Small intestine (tissue), 7 donors: ENCODE measurements at regions not wholly inside any gene's neighbourhood (a gene's known extent, or its start where the extent isn't known, plus 50 kb on each side); places are given as distances from the start of the nearest gene placed in this dataset.
A peak's percentile ranks its signal among the peaks of the same experiment; 100 is the strongest.
"Not testable (repeated sequence)": the region's sequence is repeated elsewhere in the genome, so short reads cannot be mapped to it uniquely, and the experiment has no call there.

Experiments
- DNase-seq, 2 donors: peaks; one replicate each; pipeline versions ENCODE4 v3.0.0 to v3.0.0-alpha.2; 2013
- FAIRE-seq: peaks from 2 replicates; lab custom pipeline; 2012; peaks lifted over from hg19 to GRCh38; lab: Jason Lieb, UNC
- H3K27ac ChIP-seq, 3 donors: one replicate each; pipeline ENCODE4 v1.5.1; 2013; ENCODE audit warnings: low read length in 2 of 3, mild to moderate bottlenecking in 2 of 3, control low read depth in 1 of 3, inconsistent platforms in 1 of 3, low read depth in 1 of 3, moderate library complexity in 1 of 3
- H3K27me3 ChIP-seq, 3 donors: one replicate each; pipeline ENCODE4 v1.6.1; 2013; ENCODE audit warnings: low read length in 3 of 3, inconsistent platforms in 1 of 3; ENCODE audit not compliant: control insufficient read depth in 3 of 3, insufficient read depth in 3 of 3
- H3K36me3 ChIP-seq, 3 donors: one replicate each; pipeline ENCODE4 v1.6.1; 2013; ENCODE audit warnings: low read length in 3 of 3, inconsistent platforms in 1 of 3, low read depth in 1 of 3, mild to moderate bottlenecking in 1 of 3, moderate library complexity in 1 of 3; ENCODE audit not compliant: control insufficient read depth in 3 of 3, insufficient read depth in 2 of 3
- H3K4me1 ChIP-seq, 3 donors: one replicate each; pipeline ENCODE4 v1.6.1; 2013; ENCODE audit warnings: low read length in 2 of 3, inconsistent platforms in 1 of 3, low read depth in 1 of 3, mild to moderate bottlenecking in 1 of 3, moderate library complexity in 1 of 3; ENCODE audit not compliant: control insufficient read depth in 3 of 3, insufficient read depth in 2 of 3
- H3K4me3 ChIP-seq, 3 donors: one replicate each; pipeline ENCODE4 v1.5.1; 2013; ENCODE audit warnings: low read length in 3 of 3, control low read depth in 1 of 3, inconsistent platforms in 1 of 3, low read depth in 1 of 3, mild to moderate bottlenecking in 1 of 3, moderate library complexity in 1 of 3
- H3K9me3 ChIP-seq, 2 donors: one replicate each; pipeline ENCODE4 v1.6.1; 2013; ENCODE audit warnings: low read depth in 1 of 2, low read length in 1 of 2; ENCODE audit not compliant: control insufficient read depth in 2 of 2, insufficient read depth in 1 of 2
- WGBS, 3 donors: extraction: QIAGEN DNeasy Blood & Tissue Kit; methylation state at CpG; one replicate each; pipeline ENCODE4 v1.1.7; 2013; 5-methylcytosine and 5-hydroxymethylcytosine counted together
- donor health status: healthy with polysubstance abuse.
- donor health status: control.
- donor health status: control.
- donor health status: Bipolar disorder and iron deficiency.
- donor health status: healthy.

DNA sequence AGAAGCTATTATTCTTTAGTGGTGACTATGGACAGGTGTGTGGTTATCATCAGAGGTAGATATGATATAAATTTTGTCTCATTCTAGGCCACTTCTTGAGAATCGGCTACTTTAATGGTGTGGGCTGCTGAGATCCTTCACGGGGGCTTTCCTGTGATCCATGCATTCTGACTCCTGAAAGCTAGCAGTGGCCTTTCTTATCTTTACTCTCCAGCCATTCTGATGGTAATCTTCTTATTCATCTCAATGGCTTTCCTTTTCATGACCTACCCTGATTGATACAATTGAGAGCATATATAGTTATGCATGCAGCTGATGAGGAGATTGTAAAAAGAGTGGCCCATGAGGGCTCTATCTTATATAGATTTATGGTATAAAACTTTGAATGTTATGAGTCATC is 78.3 kb upstream of the ZPLD1 start:
- Histone ChIP-seq H3K4me3 (no peak overlapping the region), H3K27ac (no peak overlapping the region), H3K36me3 (no peaks in the 10 kb centered on the region), H3K4me1 (no peaks in the 10 kb centered on the region), H3K27me3 (no peaks in the 10 kb centered on the region), H3K9me3 (no peaks in the 10 kb centered on the region)
- DNase-seq = no peak
- WGBS, 3 donors = 72 to 88% (median 83%) methylated on average over 2 of the region's 2 CpGs
- no peak for FAIRE-seq

DNA sequence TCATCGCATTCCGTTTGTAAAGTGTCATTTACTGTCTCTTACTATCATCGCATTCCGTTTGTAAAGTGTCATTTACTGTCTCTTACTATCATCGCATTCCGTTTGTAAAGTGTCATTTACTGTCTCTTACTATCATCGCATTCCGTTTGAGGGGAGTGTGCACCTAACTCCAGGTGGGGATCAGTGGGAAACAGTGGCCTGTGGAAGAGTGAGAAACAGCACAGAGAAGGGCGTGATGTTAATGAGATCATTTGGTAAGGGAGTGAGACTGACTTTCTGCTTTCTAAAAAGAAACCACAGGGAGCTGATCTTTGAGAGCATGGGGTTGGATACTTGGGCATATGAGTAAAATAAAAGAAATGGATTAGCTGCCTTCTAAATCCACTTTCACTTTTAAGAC is 77.5 kb upstream of the ZPLD1 start:
- not testable (repeated sequence) for H3K4me1 ChIP-seq, H3K27ac ChIP-seq, H3K4me3 ChIP-seq, H3K36me3 ChIP-seq, H3K9me3 ChIP-seq, H3K27me3 ChIP-seq, DNase-seq
- WGBS, 3 donors = 89 to 93% (median 90%) methylated on average over 9 of the region's 9 CpGs
- peak; percentile 44 for FAIRE-seq

DNA sequence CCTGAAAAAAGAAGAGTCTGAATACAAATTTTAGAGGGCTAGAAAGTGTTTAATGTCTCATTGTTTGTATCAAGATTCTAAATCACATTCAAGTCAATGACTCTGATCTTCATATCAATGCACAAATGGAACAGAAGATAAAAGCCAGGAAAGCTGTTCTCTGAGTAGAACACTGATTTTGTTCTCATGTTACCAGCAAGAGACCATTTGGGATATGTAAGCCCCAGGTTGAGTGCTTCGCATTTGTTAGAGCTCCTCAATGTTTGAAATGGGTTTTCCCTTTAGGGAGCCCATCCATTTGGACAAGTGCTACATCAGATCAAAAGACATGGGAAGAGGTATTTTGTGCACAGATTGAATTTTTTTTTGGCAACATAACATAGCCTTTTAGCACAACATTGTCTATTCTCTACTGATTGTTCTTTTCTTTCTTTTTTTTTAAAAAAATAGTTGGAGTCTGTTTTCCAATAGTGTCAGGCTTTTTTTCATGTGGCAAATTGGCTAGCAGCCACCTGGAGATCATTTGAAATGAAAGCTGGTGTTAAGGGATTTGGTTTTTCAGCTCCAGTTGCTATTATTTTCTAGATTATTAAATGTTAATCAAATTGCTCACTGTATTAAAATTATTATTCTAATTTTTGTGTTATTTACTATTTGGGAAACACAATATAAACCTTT is 74.5 kb upstream of the ZPLD1 start:
- no peaks in the 10 kb centered on the region for H3K4me1 ChIP-seq
- H3K4me3 ChIP-seq = no peak overlapping the region
- H3K27ac ChIP-seq = no peak overlapping the region
- WGBS, 3 donors = 87 to 91% (median 89%) methylated on average over 1 of the region's 1 CpG
- no peak for DNase-seq
- no peak for FAIRE-seq
- no peaks in the 10 kb centered on the region for H3K36me3 ChIP-seq
- H3K27me3 ChIP-seq = no peaks in the 10 kb centered on the region
- peaks cover 0 to 14% of the 10 kb centered on the region in 2 donors for H3K9me3 ChIP-seq

- no peaks in the 10 kb centered on the region for H3K36me3 ChIP-seq
- no peaks in the 10 kb centered on the region for H3K27me3 ChIP-seq
- no peaks in the 10 kb centered on the region for H3K4me1 ChIP-seq
- DNase-seq = no peak
- FAIRE-seq = no peak
- WGBS, 3 donors = 40 to 48% (median 41%) methylated on average over 3 of the region's 3 CpGs
- H3K27ac ChIP-seq = no peak overlapping the region
- H3K4me3 ChIP-seq = no peak overlapping the region
- peaks cover 0 to 14% of the 10 kb centered on the region in 2 donors for H3K9me3 ChIP-seq
These were observed 73.7 kb upstream of the ZPLD1 start for GRCh38 chr3:102361101-102361500.

GRCh38 chr3:102366116-102366515 is 68.7 kb upstream of the ZPLD1 start:
- 73 to 92% (median 86%) methylated on average over 1 of the region's 1 CpG for whole genome bisulfite sequencing, 3 donors
- DNase-seq, H3K4me1 ChIP-seq, H3K27ac ChIP-seq, H3K27me3 ChIP-seq, FAIRE-seq, H3K36me3 ChIP-seq, H3K4me3 ChIP-seq: not testable (repeated sequence)
- H3K9me3 ChIP-seq = peaks cover 0 to 20% of the 10 kb centered on the region in 2 donors

GRCh38 chr3:102374863-102375634 is 59.8 kb upstream of the ZPLD1 start:
- H3K4me1 ChIP-seq = no peaks in the 10 kb centered on the region
- H3K27me3 ChIP-seq = no peaks in the 10 kb centered on the region
- no peak overlapping the region for H3K27ac ChIP-seq
- H3K9me3 ChIP-seq = no peaks in the 10 kb centered on the region
- FAIRE-seq (no peak), DNase-seq (no peak)
- H3K4me3 ChIP-seq = no peak overlapping the region
- 80 to 89% (median 86%) methylated on average over 2 of the region's 2 CpGs for WGBS, 3 donors
- no peaks in the 10 kb centered on the region for H3K36me3 ChIP-seq

DNA sequence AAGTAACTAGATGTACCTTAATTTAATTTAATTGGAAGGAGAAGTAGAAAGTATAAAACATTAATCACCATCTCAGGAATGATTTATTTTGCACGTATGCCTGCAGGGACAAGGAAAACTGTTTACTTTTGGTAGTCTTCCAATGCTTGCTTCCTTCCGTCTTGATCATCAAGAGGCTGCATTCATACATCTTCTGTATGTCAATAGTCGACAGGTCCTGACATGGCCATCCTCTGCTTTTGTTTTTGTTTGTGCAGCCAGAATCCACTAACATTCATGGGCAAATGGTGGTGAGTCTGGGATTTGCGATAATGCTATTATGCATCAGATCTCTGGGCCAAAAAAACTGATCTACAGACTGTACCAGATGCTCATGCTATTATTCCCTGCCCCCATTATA is 56.6 kb upstream of the ZPLD1 start:
- Histone ChIP-seq H3K9me3 (no peaks in the 10 kb centered on the region), H3K36me3 (no peaks in the 10 kb centered on the region), H3K27ac (no peak overlapping the region), H3K27me3 (no peaks in the 10 kb centered on the region), H3K4me3 (no peak overlapping the region), H3K4me1 (no peaks in the 10 kb centered on the region)
- WGBS, 3 donors = 76 to 92% (median 90%) methylated on average over 4 of the region's 4 CpGs
- FAIRE-seq (no peak), DNase-seq (no peak)

- not testable (repeated sequence) for H3K27me3 ChIP-seq, H3K4me3 ChIP-seq, FAIRE-seq, DNase-seq, H3K27ac ChIP-seq, H3K4me1 ChIP-seq, H3K9me3 ChIP-seq, H3K36me3 ChIP-seq
- 82 to 90% (median 84%) methylated on average over 6 of the region's 6 CpGs for WGBS, 3 donors
These were observed 52.6 kb upstream of the ZPLD1 start for GRCh38 chr3:102382201-102382600.
